ENCODE measurements at regions not wholly inside any gene's neighbourhood (a gene's known extent, or its start where the extent isn't known, plus 50 kb on each side); places are given as distances from the start of the nearest gene placed in this dataset.

DNA sequence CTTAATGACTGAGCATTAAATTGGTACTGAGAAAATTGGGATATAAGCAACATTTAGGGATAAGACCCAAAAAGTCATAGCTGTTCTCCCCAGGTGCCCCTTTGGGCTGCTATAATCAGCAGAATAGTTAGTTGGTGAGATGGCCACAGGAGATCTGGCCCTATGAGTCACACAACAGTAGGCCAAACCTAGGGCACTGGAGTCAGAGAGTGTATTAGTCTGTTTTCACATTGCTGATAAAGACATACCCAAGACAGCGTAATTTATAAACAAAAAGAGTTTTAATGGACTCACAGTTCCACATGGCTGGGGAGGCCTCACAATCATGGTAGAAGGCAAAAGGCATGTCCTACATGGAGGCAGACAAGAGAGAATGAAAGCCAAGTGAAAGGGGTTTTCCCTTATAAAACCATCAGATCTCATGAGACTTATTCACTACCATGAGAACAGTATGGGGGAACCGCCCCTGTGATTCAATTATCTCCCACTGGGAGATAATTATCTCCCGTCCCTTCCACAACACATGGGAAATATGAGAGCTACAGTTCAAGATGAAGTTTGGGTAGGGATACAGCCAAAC is 338.3 kb upstream of the NR3C2 start:
- H3K27me3 ChIP-seq (replicated peaks; ENCODE audit: control insufficient read depth, insufficient read depth, low read length), result no peaks in the 10 kb centered on the region
- TF ChIP-seq, protein P1, sequence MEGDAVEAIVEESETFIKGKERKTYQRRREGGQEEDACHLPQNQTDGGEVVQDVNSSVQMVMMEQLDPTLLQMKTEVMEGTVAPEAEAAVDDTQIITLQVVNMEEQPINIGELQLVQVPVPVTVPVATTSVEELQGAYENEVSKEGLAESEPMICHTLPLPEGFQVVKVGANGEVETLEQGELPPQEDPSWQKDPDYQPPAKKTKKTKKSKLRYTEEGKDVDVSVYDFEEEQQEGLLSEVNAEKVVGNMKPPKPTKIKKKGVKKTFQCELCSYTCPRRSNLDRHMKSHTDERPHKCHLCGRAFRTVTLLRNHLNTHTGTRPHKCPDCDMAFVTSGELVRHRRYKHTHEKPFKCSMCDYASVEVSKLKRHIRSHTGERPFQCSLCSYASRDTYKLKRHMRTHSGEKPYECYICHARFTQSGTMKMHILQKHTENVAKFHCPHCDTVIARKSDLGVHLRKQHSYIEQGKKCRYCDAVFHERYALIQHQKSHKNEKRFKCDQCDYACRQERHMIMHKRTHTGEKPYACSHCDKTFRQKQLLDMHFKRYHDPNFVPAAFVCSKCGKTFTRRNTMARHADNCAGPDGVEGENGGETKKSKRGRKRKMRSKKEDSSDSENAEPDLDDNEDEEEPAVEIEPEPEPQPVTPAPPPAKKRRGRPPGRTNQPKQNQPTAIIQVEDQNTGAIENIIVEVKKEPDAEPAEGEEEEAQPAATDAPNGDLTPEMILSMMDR (IDR thresholded peaks at IDR 0.05; ENCODE audit: insufficient read depth, low read length, poor library complexity, severe bottlenecking), result no peak
- no peaks in the 10 kb centered on the region for H3K36me3 ChIP-seq (ENCODE audit: control insufficient read depth, insufficient read depth, low read length)
- DNase-seq (ENCODE audit: extremely low read depth, insufficient read length), result no peak
- H3K4me3 ChIP-seq (replicated peaks; ENCODE audit: low read depth, low read length), result no peak overlapping the region

DNA sequence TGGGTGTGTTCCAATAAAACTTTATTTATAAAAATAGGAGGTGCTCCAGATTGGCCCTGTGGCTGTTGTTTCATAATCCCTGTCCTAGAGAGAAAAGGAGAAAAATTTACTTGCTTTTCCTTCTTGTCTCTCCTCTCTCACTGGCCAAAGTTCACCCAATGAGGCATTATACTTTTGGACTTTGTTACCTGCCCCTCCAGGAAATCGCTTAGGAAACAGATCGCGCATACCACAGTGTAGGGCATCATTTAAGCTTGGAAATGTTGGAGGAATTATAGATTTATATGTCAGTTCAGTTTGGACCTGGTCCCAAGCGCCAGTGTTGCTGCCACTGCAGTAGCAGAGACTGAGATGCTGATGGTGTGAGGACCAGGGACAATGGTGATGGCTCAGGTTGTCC is 337.6 kb upstream of the NR3C2 start:
- Histone ChIP-seq H3K27me3 (replicated peaks; ENCODE audit: control insufficient read depth, insufficient read depth, low read length) (no peaks in the 10 kb centered on the region), H3K4me3 (replicated peaks; ENCODE audit: low read depth, low read length) (no peak overlapping the region), H3K36me3 (ENCODE audit: control insufficient read depth, insufficient read depth, low read length) (no peaks in the 10 kb centered on the region)
- no peak for DNase-seq (ENCODE audit: extremely low read depth, insufficient read length)
- TF ChIP-seq, protein P1 (IDR thresholded peaks at IDR 0.05; ENCODE audit: insufficient read depth, low read length, poor library complexity, severe bottlenecking), result no peak

DNA sequence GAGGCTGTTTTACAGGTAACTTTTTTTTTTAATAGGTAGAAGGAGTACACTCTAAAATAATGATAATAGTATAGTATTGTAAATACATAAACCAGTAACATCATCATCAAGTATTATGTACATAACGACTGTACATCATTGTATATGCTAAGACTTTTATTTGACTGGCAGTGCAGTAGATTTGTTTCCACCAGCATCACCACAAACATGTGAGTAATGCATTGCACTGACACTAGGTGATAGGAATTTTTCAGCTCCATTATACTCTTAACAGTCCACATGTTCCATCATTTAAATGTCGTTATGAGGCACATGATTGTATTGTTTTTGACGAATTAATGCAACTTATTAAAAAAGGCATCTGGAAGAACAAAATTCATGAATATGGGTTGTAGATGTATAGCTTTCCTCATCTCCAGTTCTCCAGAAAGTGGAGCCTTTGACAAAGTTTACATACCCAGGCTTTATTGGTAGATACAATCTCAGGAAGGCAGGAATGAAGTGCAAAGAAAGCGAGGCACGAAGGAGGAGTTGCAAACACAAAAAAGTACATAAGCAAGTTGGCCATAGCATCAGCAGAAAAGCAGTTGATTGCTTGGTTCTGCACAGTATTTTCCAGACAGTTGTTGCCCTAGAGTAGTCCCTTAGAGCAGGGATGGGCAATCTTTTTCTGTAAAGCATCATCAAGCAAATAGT is 336.9 kb upstream of the NR3C2 start:
- Histone ChIP-seq H3K4me3 (replicated peaks; ENCODE audit: low read depth, low read length) (no peak overlapping the region), H3K36me3 (ENCODE audit: control insufficient read depth, insufficient read depth, low read length) (no peaks in the 10 kb centered on the region), H3K27me3 (replicated peaks; ENCODE audit: control insufficient read depth, insufficient read depth, low read length) (no peaks in the 10 kb centered on the region)
- DNase-seq (ENCODE audit: extremely low read depth, insufficient read length), result no peak
- TF ChIP-seq, protein P1 (IDR thresholded peaks at IDR 0.05; ENCODE audit: insufficient read depth, low read length, poor library complexity, severe bottlenecking), result no peak

DNA sequence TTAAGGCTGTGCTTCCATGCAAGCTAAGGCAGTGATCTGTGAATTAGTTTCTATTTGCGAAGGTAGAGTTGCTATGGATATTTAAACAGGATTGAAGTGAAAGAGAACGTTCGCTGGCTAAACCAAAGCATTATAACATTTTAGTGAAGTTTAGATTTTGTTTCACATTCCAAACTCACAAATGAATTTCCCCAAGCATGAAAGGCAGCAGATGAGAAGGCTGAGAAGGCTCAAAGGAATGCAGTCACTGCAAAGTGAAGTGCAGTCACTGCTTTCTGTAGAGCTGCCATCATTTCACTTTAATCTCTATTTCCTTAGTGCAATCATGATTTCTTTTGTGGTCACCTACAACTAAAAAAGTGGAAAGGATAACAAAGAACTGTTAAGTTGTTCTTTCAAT is 334.7 kb upstream of the NR3C2 start:
- DNase-seq (ENCODE audit: extremely low read depth, insufficient read length), result no peak
- Histone ChIP-seq H3K27me3 (replicated peaks; ENCODE audit: control insufficient read depth, insufficient read depth, low read length) (no peaks in the 10 kb centered on the region), H3K4me3 (replicated peaks; ENCODE audit: low read depth, low read length) (no peak overlapping the region), H3K36me3 (ENCODE audit: control insufficient read depth, insufficient read depth, low read length) (no peaks in the 10 kb centered on the region)
- TF ChIP-seq, protein P1 (IDR thresholded peaks at IDR 0.05; ENCODE audit: insufficient read depth, low read length, poor library complexity, severe bottlenecking), result no peak

DNA sequence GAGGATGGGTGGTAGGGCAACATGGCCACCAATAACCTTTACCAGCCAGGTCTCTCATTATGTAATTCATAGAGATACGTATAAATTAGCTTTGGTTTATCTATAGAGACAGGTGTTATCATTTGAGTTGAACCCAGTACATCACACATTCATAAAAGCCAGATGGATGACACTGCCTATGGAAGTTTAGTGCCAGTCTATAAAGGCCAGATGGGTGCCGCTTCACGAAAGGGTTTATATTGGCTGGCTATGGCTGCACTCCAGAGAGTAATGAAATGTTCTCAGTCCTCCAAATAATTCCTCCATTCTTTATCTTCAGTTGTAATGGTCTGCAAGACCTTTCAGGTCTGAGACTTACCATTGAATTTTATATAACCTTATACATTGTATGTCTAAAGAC is 331.9 kb upstream of the NR3C2 start:
- Histone ChIP-seq H3K27me3 (replicated peaks; ENCODE audit: control insufficient read depth, insufficient read depth, low read length) (no peaks in the 10 kb centered on the region), H3K4me3 (replicated peaks; ENCODE audit: low read depth, low read length) (no peak overlapping the region), H3K36me3 (ENCODE audit: control insufficient read depth, insufficient read depth, low read length) (no peaks in the 10 kb centered on the region)
- TF ChIP-seq, protein P1 (IDR thresholded peaks at IDR 0.05; ENCODE audit: insufficient read depth, low read length, poor library complexity, severe bottlenecking), result no peak
- no peak for DNase-seq (ENCODE audit: extremely low read depth, insufficient read length)
